ENCODE measurements at regions not wholly inside any gene's neighbourhood (a gene's known extent, or its start where the extent isn't known, plus 50 kb on each side); places are given as distances from the start of the nearest gene placed in this dataset.
A peak's percentile ranks its signal among the peaks of the same experiment; 100 is the strongest.

GRCh38 chr2:150126143-150126740, 361.2 kb downstream of the RND3 start:
- WGBS, 2 donors = 56 to 66% methylated on average over 7 of the region's 7 CpGs

GRCh38 chr2:150125708-150126107, 361.8 kb downstream of the RND3 start:
- intact Hi-C loops (cut with DNase I; ENCODE audit: low total_unique reads) = no loop called here
- no peak overlapping the region for H3K4me3 ChIP-seq (ENCODE audit: low read depth, poor library complexity, severe bottlenecking)
- peak in 1 of 2 donors; percentile 44 for DNase-seq (ENCODE audit: low spot score in 2 of 2)
- TF ChIP-seq CTCF (IDR thresholded peaks at IDR 0.05) (no peak), POLR2A (IDR thresholded peaks at IDR 0.05) (no peak)
- WGBS, 2 donors = 54 to 58% methylated on average over 9 of the region's 9 CpGs

More at GRCh38 chr2:150126143-150126740, 361.2 kb downstream of the RND3 start:
- intact Hi-C loops (cut with DNase I; ENCODE audit: low total_unique reads) = no loop called here
- no peak overlapping the region for H3K4me3 ChIP-seq (ENCODE audit: low read depth, poor library complexity, severe bottlenecking)
- no peak for TF ChIP-seq CTCF (IDR thresholded peaks at IDR 0.05)
- no peak for TF ChIP-seq POLR2A (IDR thresholded peaks at IDR 0.05)
- DNase-seq (ENCODE audit: low spot score in 2 of 2) = peak in 1 of 2 donors; percentile 53

GRCh38 chr2:150125188-150125587, 362.3 kb downstream of the RND3 start:
- H3K4me3 ChIP-seq (ENCODE audit: low read depth, poor library complexity, severe bottlenecking) = no peak overlapping the region
- intact Hi-C loops (cut with DNase I; ENCODE audit: low total_unique reads) = no loop called here
- no peak for DNase-seq (ENCODE audit: low spot score in 2 of 2)
- 84% methylated on average over 5 of the region's 5 CpGs for WGBS, 2 donors
- TF ChIP-seq POLR2A (IDR thresholded peaks at IDR 0.05) (no peak), CTCF (IDR thresholded peaks at IDR 0.05) (no peak)

- H3K4me3 ChIP-seq (ENCODE audit: low read depth, poor library complexity, severe bottlenecking) = no peak overlapping the region
- TF ChIP-seq CTCF (IDR thresholded peaks at IDR 0.05) (no peak), POLR2A (IDR thresholded peaks at IDR 0.05) (no peak)
- intact Hi-C loops (cut with DNase I; ENCODE audit: low total_unique reads) = no loop called here
- DNase-seq (ENCODE audit: low spot score in 2 of 2) = no peak
Measured at GRCh38 chr2:150124739-150125138, 362.7 kb downstream of the RND3 start.

GRCh38 chr2:150122871-150123613, 364.4 kb downstream of the RND3 start:
- intact Hi-C loops (cut with DNase I; ENCODE audit: low total_unique reads) = no loop called here
- TF ChIP-seq CTCF (IDR thresholded peaks at IDR 0.05) (no peak), POLR2A (IDR thresholded peaks at IDR 0.05) (no peak)
- no peak for DNase-seq (ENCODE audit: low spot score in 2 of 2)
- 76 to 81% methylated on average over 2 of the region's 2 CpGs for WGBS, 2 donors
- H3K4me3 ChIP-seq (ENCODE audit: low read depth, poor library complexity, severe bottlenecking) = no peak overlapping the region

All from lower leg skin (tissue), 4 donors.